ENCODE measurements at regions not wholly inside any gene's neighbourhood (a gene's known extent, or its start where the extent isn't known, plus 50 kb on each side); places are given as distances from the start of the nearest gene placed in this dataset.

DNA sequence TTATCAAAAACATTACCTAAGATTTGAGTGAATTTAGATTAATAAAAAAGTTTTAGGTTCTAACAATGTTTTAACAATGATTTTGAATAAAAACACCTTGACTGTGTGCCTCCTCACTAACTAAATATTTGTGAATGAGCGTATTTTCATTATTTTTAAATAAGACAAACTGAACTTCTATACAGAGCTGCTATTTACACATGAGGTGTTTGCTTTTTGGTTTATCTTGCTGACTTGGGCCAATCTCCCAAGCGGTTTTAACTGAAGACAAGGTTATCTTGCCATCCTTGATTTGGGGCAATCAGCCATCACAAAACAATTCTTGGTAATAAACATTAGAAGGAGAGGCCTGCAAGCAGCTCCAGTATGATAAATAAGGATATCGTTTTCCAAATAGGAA is 108.2 kb upstream of the NRIP1 start (continued):
- TF ChIP-seq HES4 (CRISPR knock-in tag; IDR thresholded peaks at IDR 0.05; ENCODE audit: borderline replicate concordance) (no peak), SRY (CRISPR knock-in tag; IDR thresholded peaks at IDR 0.05) (no peak), ZFP41 (CRISPR knock-in tag; IDR thresholded peaks at IDR 0.05; ENCODE audit: borderline replicate concordance) (no peak), DNMT3B (CRISPR knock-in tag; conservative IDR thresholded peaks at IDR 0.05) (no peak), ZC3H13 (CRISPR knock-in tag; IDR thresholded peaks at IDR 0.05) (no peak), ZFP36L1 (CRISPR knock-in tag; IDR thresholded peaks at IDR 0.05) (no peak), ZNF207 (IDR thresholded peaks at IDR 0.05; ENCODE audit: borderline replicate concordance) (no peak), ZNF598 (CRISPR knock-in tag; IDR thresholded peaks at IDR 0.05; ENCODE audit: borderline replicate concordance) (no peak), CREM (IDR thresholded peaks at IDR 0.05) (peak; percentile 58; the same call in 1 of the 2 replicates), CREM (CRISPR knock-in tag; IDR thresholded peaks at IDR 0.05) (no peak), FOXK2 (IDR thresholded peaks at IDR 0.05) (no peak), GATA4 (IDR thresholded peaks at IDR 0.05; ENCODE audit: borderline replicate concordance, low read depth) (no peak), ZNF253 (CRISPR knock-in tag; IDR thresholded peaks at IDR 0.05; ENCODE audit: borderline replicate concordance) (no peak), HDAC1 (CRISPR knock-in tag; IDR thresholded peaks at IDR 0.05) (no peak), FOXA3 (CRISPR knock-in tag; IDR thresholded peaks at IDR 0.05) (peak; percentile 43), ZFP36 (IDR thresholded peaks at IDR 0.05; ENCODE audit: borderline replicate concordance, low read depth, low read length, partially characterized antibody) (no peak)
- TF ChIP-seq, protein P1, sequence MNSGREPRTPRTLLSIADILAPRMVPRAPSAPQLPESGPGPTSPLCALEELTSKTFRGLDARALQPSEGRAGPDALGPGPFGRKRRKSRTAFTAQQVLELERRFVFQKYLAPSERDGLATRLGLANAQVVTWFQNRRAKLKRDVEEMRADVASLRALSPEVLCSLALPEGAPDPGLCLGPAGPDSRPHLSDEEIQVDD (CRISPR knock-in tag; IDR thresholded peaks at IDR 0.05; ENCODE audit: borderline replicate concordance) = no peak
- TF ChIP-seq, protein P2, sequence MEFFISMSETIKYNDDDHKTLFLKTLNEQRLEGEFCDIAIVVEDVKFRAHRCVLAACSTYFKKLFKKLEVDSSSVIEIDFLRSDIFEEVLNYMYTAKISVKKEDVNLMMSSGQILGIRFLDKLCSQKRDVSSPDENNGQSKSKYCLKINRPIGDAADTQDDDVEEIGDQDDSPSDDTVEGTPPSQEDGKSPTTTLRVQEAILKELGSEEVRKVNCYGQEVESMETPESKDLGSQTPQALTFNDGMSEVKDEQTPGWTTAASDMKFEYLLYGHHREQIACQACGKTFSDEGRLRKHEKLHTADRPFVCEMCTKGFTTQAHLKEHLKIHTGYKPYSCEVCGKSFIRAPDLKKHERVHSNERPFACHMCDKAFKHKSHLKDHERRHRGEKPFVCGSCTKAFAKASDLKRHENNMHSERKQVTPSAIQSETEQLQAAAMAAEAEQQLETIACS (CRISPR knock-in tag; IDR thresholded peaks at IDR 0.05) = no peak
- TF ChIP-seq, protein P3, sequence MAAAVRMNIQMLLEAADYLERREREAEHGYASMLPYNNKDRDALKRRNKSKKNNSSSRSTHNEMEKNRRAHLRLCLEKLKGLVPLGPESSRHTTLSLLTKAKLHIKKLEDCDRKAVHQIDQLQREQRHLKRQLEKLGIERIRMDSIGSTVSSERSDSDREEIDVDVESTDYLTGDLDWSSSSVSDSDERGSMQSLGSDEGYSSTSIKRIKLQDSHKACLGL (CRISPR knock-in tag; IDR thresholded peaks at IDR 0.05) = no peak
- TF ChIP-seq, protein P4, sequence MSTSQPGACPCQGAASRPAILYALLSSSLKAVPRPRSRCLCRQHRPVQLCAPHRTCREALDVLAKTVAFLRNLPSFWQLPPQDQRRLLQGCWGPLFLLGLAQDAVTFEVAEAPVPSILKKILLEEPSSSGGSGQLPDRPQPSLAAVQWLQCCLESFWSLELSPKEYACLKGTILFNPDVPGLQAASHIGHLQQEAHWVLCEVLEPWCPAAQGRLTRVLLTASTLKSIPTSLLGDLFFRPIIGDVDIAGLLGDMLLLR (CRISPR knock-in tag; IDR thresholded peaks at IDR 0.05) = no peak
- TF ChIP-seq, protein P5, sequence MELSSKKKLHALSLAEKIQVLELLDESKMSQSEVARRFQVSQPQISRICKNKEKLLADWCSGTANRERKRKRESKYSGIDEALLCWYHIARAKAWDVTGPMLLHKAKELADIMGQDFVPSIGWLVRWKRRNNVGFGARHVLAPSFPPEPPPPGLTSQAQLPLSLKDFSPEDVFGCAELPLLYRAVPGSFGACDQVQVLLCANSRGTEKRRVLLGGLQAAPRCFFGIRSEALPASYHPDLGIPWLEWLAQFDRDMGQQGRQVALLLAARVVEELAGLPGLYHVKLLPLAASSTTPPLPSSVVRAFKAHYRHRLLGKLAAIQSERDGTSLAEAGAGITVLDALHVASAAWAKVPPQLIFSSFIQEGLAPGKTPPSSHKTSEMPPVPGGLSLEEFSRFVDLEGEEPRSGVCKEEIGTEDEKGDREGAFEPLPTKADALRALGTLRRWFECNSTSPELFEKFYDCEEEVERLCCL (CRISPR knock-in tag; IDR thresholded peaks at IDR 0.05; ENCODE audit: borderline replicate concordance) = no peak
- TF ChIP-seq, protein P6, sequence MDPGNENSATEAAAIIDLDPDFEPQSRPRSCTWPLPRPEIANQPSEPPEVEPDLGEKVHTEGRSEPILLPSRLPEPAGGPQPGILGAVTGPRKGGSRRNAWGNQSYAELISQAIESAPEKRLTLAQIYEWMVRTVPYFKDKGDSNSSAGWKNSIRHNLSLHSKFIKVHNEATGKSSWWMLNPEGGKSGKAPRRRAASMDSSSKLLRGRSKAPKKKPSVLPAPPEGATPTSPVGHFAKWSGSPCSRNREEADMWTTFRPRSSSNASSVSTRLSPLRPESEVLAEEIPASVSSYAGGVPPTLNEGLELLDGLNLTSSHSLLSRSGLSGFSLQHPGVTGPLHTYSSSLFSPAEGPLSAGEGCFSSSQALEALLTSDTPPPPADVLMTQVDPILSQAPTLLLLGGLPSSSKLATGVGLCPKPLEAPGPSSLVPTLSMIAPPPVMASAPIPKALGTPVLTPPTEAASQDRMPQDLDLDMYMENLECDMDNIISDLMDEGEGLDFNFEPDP (CRISPR knock-in tag; conservative IDR thresholded peaks at IDR 0.05) = no peak
- TF ChIP-seq, protein P7, sequence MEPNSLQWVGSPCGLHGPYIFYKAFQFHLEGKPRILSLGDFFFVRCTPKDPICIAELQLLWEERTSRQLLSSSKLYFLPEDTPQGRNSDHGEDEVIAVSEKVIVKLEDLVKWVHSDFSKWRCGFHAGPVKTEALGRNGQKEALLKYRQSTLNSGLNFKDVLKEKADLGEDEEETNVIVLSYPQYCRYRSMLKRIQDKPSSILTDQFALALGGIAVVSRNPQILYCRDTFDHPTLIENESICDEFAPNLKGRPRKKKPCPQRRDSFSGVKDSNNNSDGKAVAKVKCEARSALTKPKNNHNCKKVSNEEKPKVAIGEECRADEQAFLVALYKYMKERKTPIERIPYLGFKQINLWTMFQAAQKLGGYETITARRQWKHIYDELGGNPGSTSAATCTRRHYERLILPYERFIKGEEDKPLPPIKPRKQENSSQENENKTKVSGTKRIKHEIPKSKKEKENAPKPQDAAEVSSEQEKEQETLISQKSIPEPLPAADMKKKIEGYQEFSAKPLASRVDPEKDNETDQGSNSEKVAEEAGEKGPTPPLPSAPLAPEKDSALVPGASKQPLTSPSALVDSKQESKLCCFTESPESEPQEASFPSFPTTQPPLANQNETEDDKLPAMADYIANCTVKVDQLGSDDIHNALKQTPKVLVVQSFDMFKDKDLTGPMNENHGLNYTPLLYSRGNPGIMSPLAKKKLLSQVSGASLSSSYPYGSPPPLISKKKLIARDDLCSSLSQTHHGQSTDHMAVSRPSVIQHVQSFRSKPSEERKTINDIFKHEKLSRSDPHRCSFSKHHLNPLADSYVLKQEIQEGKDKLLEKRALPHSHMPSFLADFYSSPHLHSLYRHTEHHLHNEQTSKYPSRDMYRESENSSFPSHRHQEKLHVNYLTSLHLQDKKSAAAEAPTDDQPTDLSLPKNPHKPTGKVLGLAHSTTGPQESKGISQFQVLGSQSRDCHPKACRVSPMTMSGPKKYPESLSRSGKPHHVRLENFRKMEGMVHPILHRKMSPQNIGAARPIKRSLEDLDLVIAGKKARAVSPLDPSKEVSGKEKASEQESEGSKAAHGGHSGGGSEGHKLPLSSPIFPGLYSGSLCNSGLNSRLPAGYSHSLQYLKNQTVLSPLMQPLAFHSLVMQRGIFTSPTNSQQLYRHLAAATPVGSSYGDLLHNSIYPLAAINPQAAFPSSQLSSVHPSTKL (CRISPR knock-in tag; IDR thresholded peaks at IDR 0.05) = peak; percentile 30; the same call in 1 of the 2 replicates
